HG03571 (cell line): ENCODE measurements at regions not wholly inside any gene's neighbourhood (a gene's known extent, or its start where the extent isn't known, plus 50 kb on each side); places are given as distances from the start of the nearest gene placed in this dataset.

Experiments used
- ATAC-seq: cut with Tn5 transposase; IDR thresholded peaks from one replicate; pipeline ENCODE4 v1.9.1; 2021; ENCODE audit not compliant: unreplicated experiment

DNA sequence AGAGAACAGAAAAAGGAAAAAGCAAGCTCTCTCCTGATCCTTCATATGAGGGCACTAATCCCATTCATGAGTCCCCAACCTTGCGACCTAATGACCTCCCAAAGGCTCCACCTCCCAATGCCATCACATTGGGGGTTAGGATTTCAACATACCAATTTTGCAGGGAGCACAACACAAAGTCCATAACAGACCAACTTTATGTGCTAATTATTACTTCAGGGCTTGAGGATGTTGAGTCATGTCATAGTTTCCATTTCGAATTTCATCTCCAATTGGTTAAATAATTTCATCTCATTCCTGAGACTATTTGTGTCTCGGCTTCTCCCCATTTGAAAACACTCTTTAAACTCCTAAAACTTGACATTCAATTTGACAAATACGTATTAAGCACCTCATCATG is 69.9 kb upstream of the KLF7 start:
- no peak for ATAC-seq

DNA sequence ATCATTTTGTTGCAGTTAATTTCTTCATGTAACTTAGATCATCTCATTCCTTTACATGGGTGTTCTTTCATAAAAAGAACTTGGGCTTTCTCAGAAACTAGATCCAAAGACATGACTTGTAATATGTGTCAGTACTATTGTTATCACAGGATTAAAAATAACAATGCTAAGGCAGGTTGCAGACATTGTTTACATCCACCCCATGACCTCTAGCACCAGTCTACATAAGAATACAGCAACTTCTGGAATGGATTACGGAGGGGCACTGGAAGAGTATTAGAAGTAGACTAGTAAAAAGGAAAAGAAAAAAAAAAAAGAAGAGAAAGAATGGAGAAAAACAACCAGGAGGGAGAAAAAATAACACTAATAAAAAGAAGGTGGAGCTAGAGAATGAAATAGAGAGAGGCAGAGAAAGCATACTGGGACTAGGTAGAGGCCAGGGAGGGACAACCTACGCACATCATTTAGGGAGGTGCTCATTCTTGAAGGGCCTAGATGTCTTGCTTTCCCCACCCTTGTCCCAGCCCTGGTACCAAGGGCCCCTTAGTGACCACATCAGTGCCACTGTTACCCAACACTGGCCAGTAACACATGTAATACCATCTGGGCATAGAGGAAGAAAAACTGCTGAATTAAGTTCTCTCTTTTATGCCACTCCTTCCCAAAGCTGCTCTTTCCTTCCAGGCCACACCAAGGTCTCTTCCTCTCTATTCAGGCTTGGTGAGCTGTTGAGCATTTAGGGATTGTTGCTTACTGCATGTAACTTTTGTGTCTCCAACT is 70.6 kb upstream of the KLF7 start:
- ATAC-seq, result no peak

DNA sequence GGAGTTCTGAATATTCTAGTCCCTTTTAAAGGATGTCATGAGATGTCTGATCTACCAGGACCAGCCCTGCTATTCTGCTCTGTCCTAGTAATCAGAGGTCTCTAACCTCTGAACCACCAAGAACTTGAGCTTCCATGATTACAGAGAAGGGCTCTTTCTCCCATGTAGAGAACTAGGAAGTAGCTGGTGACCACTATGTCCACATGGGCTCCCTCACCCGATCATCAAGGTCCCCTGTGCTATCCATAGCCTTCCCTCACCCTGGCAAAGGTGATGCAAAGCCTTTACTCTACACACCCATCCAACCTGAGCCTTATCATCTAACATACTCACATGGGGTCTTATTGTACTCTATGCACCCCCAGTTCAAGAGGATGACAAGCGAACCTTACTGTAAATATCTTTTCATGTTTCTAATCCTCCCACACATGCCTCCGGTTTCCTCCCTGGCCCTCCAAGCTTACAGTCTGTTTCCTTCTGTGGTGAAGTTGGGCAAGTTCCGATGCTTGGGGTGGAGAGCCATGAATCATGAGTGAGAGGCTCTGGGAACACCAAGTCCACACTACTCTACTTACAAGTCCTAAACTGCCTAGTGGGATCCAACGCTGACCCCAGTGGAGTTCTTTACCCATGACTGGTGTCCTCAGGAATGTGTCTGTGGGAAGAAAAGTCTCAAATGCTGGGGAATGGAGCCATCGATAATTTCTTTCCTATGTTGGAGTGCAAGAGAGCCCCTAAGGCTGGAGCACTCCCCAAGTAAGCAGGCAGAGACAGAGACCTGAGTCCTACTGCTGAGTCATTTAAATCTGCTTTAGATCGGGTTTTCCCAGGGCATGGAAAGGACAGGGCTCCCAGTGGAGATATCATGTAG is 73.3 kb upstream of the KLF7 start:
- ATAC-seq, result no peak

DNA sequence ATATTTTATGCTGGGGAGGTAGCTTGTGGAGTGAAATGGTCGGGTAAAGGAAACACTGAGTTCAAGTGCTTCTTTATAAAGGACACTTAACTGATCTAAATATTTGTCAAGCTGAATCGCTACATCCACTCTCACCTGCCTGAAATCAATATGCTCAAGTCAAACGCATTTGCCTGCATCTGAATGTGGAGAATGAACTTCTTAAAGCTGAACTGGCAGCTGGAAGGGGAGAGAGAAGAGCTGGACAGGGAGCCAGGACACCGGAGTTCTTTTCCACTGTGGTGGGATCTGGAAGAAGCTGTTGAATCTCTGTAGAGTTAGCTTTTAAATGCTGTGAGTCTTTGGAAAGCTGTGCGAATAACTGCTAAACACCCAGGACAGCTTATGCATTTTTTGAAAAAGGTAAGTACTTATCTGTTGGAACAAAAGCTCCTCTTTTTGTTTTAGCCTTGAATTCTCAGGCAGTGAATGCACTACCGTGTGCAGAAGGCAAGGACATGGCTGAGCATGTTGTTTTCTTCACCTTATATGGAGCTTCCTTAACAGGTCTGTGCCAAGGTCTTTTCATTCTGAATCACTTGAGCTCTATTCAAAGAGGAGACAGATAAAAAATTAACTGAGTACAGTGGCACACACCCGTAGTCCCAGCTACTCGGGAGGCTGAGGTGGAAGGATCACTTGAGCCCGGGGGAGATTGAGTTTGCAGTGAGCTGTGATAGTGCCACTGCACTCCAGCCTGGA is 74.2 kb upstream of the KLF7 start:
- peak; percentile 72 for ATAC-seq

DNA sequence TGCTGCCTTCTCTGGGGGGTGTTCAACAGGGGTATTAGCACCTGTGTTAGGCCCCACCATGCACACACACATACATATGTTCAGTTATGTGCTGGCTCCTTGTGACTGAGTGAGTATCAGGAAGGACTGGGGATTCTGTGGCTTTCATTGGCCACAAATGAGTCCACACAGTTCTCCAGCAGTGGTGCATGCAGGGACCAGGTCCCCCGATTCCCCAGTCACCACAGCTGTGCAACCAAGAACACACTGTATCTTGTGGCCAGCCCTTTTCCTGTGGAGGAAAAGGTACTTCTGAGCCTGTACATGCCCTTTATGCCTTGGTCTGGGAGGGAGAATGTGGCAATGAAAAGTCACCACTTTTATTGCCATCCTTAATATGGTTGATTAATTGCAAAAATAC is 74.9 kb upstream of the KLF7 start:
- ATAC-seq, result peak; percentile 35

DNA sequence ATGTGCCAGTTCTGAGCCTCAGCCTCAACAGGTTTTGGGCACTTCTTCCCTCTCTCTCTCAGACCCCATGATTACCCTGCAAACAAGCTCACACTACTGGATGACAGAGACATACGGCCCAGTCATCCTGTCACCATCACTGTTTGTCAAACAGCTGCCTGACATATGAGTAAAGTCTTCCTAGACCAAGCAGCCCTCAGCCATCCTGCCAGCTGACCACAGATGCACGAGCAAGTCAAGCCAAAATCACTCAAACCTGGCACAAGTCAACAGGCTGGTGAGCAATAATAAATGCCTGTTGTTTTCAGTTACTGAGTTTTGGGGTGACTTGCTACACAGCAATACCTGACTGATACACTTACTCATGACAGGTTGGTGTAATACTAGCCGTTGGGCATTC is 75.5 kb upstream of the KLF7 start:
- ATAC-seq, result no peak

DNA sequence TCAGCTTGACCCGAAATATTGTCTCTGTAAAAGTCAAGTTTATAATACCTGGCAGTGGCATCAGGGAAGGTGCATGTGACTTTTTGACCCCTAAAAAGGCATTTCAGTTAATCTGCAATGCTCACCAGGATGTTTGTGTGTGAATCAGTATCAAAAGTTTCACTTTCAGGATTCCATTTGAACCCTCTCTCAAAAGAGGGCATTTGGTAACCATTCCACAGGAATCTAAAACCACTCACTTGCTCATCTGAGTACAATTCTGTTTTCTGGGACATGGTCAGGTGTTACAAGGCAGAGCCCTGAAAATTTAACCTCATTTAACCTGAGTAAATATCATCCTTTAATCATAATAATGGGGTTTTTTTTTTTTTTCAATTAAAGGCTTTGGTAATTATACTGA is 77.9 kb upstream of the KLF7 start:
- no peak for ATAC-seq

DNA sequence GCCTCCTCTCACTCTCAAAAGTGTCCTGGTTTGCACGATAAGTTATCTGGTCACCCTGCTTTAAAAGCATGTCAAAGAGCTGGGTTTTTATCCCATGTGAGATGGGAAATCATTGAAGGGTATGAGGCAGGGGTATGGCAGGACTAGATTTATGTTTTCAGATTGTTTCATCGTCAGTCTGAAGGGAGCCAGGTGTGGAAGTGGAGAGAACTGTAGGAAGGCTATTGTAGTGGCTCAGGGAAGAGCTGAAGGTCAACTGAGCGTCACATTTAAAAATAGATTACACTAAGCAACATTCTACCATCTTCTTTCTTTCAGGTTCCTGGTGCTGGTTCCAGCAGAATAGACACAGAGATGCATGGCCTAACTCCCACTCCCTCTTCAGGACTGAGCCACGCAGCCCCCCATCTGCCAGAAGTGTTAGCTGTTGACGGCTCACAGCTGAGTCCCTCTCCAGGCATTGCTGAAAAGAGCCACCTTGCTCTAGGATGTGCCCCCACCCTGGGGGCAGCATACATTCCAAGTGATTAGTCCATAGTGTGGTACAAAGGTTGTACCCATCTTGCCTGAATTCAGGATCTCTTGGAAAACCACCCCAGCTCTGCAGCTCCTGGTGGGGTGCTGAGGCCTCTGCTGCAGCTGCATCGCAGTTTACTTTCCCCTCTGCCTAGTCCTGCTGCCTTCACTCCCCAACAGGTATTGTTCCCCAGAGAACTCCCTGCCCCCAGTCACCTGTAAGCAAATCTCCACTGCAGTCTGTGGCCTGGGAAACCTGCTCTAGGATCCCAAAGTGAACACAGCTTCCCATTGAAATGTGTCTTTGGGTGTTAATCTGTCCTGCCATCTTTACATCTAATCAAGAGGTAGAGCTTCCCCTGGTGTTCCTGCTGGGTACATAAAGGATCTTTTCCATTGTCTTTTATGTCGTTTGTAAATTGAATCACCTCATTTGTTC is 79.5 kb upstream of the KLF7 start:
- ATAC-seq, result no peak

DNA sequence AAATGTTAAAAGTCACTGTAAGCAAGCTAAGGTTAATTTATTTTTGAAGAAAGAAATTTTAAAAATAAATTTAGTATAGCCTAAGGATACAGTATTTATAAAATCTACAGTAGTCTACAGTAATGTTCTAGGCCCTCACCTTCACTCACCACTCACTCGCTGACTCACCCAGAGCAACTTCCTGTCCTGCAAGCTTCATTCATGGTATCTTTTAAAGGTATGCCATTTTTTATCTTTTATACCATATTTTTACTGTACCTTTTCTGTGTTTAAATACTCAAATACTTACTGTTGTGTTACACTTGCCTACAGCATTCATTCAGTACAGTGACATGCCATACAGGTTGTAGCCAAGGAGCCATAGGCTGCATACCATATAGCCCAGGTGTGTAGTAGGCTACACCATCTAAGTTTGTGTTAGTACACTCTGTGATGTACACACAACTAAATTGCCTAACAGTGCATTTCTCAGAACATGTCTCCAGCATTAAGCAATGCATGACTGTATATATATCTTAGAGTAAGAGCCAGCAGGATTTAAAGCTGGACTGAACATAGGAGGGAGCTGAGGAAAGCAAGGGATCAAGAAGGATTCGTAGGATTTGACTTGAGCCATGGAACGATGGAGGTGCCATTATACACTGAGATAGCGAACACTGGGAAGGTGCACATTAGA is 83.1 kb upstream of the KLF7 start:
- ATAC-seq, result no peak

DNA sequence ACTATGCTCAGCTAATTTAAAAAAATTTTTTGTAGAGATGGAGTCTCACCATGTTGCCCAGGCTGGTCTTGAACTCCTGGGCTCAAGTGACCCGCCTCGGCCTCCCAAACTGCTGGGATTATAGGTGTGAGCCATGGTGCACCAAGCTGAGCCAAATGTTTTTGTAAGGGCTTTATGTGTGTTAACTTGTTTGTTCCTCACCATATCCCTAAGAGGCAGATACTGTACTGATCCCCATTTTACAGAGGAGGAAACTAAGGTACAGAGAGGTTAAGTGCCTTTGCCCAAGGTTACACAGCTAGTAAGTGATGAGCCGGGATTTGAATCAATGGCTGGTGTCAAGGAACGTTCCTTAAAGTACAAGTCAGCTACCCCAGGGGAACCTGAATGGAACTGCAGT is 85.3 kb upstream of the KLF7 start:
- ATAC-seq, result no peak

DNA sequence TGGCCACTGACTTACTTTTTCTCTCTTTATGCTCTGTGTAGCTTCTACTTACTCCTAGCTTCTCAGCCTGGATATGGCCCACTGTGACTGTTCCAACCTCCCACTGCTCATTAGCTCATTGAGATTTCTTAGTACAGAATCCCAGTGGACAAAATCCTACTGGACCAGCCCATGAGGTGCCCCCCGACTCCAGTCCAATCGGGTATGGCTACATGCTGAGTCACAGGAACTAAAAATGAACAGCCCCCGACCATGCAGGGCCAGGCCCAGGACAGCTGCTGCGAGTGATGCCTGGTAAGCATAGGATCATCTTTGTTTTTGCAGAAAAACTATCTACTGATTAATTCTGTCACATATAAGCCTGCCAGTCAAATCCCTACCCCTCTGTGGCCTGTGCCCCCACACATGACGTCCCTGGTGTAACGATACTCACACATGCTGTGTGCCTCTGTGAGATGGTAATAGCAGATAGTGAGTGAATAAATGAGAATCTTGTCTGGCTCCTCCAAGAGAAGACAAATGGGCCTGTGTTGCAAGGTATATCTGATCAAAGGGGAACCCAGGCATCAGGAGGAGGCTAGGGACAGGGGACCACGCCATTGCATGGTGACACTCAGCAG is 85.9 kb upstream of the KLF7 start:
- ATAC-seq, result no peak

DNA sequence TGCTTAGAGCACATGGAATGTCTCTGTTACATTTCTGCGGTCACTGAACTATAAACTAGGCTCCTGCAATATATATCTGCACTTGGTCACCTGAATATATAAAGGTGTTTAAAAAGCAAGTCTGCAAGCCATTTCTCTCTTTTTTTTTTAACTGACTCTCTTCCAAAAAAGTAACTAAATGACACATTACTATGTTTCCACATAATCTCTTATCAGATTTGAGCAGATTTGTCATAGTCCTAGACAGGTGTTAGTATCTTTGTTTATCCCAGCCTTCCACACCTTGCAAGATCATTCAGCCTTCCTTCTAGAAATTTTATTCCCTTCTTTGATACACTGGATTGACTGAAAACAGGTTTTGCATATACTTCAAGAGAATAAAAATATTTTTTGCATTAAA is 86.7 kb upstream of the KLF7 start:
- no peak for ATAC-seq

DNA sequence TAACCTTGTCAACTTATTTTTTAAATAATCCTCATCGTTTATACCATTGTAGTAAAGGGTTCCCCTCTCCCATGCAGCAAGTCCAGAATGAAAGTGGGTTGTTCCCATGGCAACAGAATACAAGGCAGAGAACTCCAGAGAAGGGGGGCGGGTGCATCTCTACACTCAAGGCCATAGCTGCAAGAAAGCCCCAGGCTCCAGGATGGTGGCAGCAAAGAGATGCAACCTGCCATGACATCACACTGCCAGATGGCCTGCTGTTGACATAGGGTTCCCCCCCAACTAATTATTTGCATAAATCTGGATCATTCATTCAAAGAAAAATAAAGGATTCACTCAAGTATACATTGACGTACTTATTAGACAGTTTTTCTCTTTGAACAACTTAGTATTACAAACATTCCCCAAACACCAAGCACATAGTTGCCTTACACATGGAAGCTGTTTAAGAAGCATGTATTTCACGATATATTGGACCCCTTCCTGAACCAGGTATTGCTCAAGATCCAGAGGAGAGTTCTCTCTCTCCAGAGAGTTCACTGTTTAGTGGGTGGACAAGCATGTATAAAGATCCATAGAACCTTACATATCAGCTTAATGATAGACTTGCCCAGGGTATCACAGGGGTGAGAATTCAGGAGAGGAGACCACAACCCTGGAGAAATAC is 87.4 kb upstream of the KLF7 start:
- no peak for ATAC-seq

DNA sequence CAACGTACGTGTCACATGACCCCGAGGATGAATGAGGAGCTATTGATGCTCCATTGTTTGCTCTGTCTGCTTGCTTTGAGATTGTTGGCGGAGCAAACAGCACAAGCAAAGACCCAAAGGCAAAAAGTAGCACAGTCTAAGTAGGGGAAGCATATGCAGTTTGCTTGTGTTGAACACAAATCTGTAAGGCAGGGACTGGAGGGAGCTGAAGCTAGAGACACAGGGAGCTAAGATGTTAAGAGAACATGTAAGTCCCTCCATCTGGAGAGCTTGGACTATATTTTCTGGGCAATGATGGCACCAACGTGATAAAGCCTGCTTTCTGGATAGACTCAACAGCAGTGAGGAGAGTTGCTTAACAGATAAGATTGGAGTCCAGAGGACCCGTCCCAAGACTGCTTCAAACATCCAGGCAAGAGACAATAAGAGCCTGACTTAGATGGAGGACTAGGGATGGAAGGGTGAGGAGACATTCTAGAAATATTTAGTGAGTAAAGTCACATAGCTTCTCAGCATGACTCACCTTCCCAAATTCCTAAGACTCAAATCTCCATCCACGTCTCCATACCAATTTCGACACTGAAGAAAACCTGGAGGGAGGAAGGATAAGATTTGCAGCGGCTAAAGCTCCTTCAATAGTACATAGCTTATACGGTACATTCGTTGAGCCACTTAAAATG is 88.1 kb upstream of the KLF7 start:
- ATAC-seq, result no peak

DNA sequence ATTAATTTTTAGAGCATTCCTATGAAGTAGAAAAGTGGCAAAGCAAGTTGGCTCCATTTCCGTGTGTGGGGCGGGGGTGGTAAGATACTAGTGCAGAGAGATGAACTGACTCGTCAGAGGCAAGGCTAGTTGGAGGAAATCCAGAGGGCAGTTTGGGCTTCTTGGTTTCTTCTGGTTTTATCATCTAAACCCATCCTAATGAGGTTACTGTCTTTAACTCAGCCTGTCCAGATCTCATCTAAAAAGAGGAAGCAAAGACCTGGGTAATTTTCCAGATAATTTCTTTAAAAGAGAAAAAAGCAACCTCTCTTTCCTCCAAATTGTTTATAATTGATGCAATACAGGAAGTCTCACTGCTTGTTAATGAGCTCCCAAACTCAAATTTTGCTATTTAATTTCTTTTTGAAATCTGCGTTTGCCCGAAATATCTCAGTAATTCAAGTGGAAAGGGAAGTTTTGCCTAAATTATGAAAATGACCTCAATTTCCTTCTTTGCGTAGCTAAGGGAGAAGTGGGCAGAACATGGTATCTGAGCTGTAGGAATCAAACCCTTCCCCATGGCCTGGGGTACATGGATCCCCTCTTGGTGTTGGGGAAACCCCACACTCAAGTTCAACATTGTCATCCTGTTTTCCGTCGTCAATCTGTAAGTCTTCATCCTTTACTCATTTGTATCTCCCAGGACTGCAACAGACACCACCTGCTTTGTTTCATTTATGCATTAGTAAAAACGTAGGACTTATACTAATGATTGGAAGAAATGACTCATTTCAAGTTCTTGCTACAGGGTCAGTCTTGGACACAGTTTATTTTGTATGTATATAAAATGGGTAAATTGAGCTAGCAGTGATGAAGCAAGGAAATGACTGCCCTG is 89.1 kb upstream of the KLF7 start:
- no peak for ATAC-seq

DNA sequence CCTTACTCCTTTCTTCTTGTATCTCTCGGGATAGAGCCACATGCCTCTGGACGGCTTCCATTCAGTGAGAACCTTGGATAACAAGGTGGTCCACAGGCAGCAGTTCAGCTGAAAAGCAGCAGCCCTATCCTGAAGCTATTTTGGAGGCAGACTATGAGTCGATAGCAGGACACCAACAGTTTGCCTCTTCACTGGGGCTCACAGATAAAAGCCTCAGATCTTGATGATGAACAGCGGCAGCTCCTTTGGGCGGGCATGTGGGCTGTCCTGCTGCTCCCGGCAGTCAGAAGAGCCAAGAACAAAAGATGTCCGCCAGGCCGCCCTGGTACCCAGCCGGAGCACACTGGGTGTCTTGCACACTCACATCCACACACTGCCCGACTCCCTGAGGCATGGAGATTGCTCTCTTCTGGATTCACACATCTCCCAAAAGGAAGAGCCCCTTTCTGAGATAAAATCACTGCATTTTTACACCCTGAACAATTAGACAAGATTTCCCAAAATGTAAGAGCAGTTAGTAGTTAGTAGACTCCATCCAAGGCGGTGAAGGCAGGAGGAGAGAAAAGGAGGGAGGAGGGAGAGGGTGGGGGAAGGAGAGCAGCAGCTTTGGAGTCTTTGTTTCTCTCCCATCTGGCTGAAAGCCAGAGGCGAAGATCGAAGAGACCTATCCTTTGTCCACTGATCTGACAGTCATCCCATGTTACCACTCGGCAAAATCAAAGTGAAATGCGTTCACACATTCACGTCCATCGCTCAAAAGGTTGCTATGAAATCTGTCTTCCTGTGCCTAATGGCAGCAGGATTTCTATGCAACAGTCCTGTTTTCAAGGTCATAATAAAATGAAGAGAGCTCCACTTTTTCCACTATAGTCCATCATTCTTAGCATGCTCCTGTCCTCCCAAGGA is 90.1 kb upstream of the KLF7 start:
- ATAC-seq, result no peak
